A549 (cell line): ENCODE measurements at regions not wholly inside any gene's neighbourhood (a gene's known extent, or its start where the extent isn't known, plus 50 kb on each side); places are given as distances from the start of the nearest gene placed in this dataset.

Experiments
- ATAC-seq, 2 experiments: fragments of 200-7000 bp in 1 of 2; fragments of >200 bp in 1 of 2; cut with Nextera tagmentation in 1 of 2; cut with Tn5 transposase in 1 of 2; 3 replicates each; pipeline versions ENCODE4 v1.8.0 to v1.9.1; 2018 to 2020; ENCODE audit warnings: mild to moderate bottlenecking in 1 of 2, moderate library complexity in 1 of 2
- CTCF ChIA-PET: fragments of 300-600 bp; sonication (Branson Sonifier 250); formaldehyde crosslinking; extraction: SDS; loops from one replicate; lab custom pipeline; 2021; ENCODE audit warnings: antibody characterized with exemption, inconsistent platforms; lab: Yijun Ruan, JAX
- POLR2A ChIA-PET: fragments of 350-600 bp; formaldehyde crosslinking; extraction: SDS; loops from one replicate; lab custom pipeline; 2021; ENCODE audit warnings: antibody characterized with exemption, inconsistent platforms; lab: Yijun Ruan, JAX
- DNase-seq, 2 experiments: peaks; one replicate each; pipeline versions ENCODE4 v3.0.0 to v3.0.0-alpha.2; 2011 to 2016; ENCODE audit warnings: low read depth in 1 of 2, low spot score in 1 of 2
- FAIRE-seq: peaks from 2 replicates; lab custom pipeline; 2011; peaks lifted over from hg19 to GRCh38; lab: Jason Lieb, UNC
- H3K27ac ChIP-seq, 2 experiments: fragments of >200 bp; sonication (Bioruptor Twin); formaldehyde crosslinking; 3 replicates each; pipeline ENCODE4 v1.5.1; 2016 to 2017
- H3K4me1 ChIP-seq: fragments of >200 bp; sonication (Bioruptor Twin); formaldehyde crosslinking; 3 replicates; pipeline ENCODE4 v1.6.1; 2016
- H3K4me2 ChIP-seq: fragments of >200 bp; sonication (Bioruptor Twin); formaldehyde crosslinking; 3 replicates; pipeline ENCODE4 v1.6.1; 2016
- H3K4me3 ChIP-seq: fragments of >200 bp; sonication (Bioruptor Twin); formaldehyde crosslinking; 3 replicates; pipeline ENCODE4 v1.5.1; 2016
- H3K9me3 ChIP-seq: fragments of >200 bp; sonication (Bioruptor Twin); formaldehyde crosslinking; 3 replicates; pipeline ENCODE4 v1.6.1; 2016
- CHD4 ChIP-seq: fragments of 200-600 bp; sonication (generic); IDR thresholded peaks from 2 replicates; pipeline ENCODE4 v1.6.1; 2016; ENCODE audit warnings: antibody characterized with exemption, mild to moderate bottlenecking, borderline replicate concordance
- EHF ChIP-seq: fragments of 250-450 bp; sonication (Bioruptor Pico); IDR thresholded peaks from 2 replicates; pipeline ENCODE4 v1.5.0; 2020; ENCODE audit warnings: mild to moderate bottlenecking
- EHMT2 ChIP-seq: fragments of 200-600 bp; sonication (generic); IDR thresholded peaks from 2 replicates; pipeline ENCODE4 v1.6.1; 2016; ENCODE audit warnings: antibody characterized with exemption, low read depth, mild to moderate bottlenecking, moderate library complexity
- EP300 ChIP-seq, 2 experiments: fragments of >200 bp; sonication (Bioruptor Twin); formaldehyde crosslinking; IDR thresholded peaks; 2 replicates in 1 of 2; 3 replicates in 1 of 2; pipeline ENCODE4 v1.6.1; 2016 to 2017
- FOSB ChIP-seq: fragments of 250-450 bp; sonication (Bioruptor Pico); IDR thresholded peaks from 2 replicates; pipeline ENCODE4 v1.5.0; 2020; ENCODE audit warnings: mild to moderate bottlenecking, moderate library complexity
- HDAC2 ChIP-seq: fragments of 200-600 bp; sonication (generic); IDR thresholded peaks from 2 replicates; pipeline ENCODE4 v1.6.1; 2016
- HOXB13 ChIP-seq: fragments of 250-450 bp; sonication (Bioruptor Pico); IDR thresholded peaks from 2 replicates; pipeline ENCODE4 v1.5.0; 2020; ENCODE audit warnings: low read depth, mild to moderate bottlenecking, moderate library complexity
- JUNB ChIP-seq: fragments of >200 bp; sonication (Bioruptor Twin); formaldehyde crosslinking; IDR thresholded peaks from 2 replicates; pipeline ENCODE4 v1.6.1; 2016
- KDM5A ChIP-seq: fragments of 200-600 bp; sonication (generic); IDR thresholded peaks from 2 replicates; pipeline ENCODE4 v1.6.1; 2016; ENCODE audit warnings: antibody characterized with exemption, mild to moderate bottlenecking
- MAZ ChIP-seq: fragments of 150-350 bp; IDR thresholded peaks from 2 replicates; pipeline ENCODE4 v1.6.1; 2014; ENCODE audit warnings: antibody characterized with exemption, low read depth, low read length, borderline replicate concordance
- MYC ChIP-seq: IDR thresholded peaks from 2 replicates; pipeline ENCODE4 v1.6.1; 2012; ENCODE audit warnings: mild to moderate bottlenecking, inconsistent platforms, low read length, improper control_type of control experiment, borderline replicate concordance
- NFE2L2 ChIP-seq: fragments of 150-350 bp; conservative IDR thresholded peaks from 2 replicates; pipeline ENCODE4 v1.6.1; 2014; ENCODE audit warnings: low read length
- NPAS2 ChIP-seq: fragments of 250-450 bp; sonication (Bioruptor Pico); IDR thresholded peaks from 2 replicates; pipeline ENCODE4 v1.8.0; 2022; ENCODE audit warnings: mild to moderate bottlenecking, moderate library complexity, borderline replicate concordance
- RAD21 ChIP-seq, 2 experiments: fragments of >200 bp in 1 of 2; sonication (Bioruptor Twin) in 1 of 2; formaldehyde crosslinking in 1 of 2; IDR thresholded peaks in 1 of 2; conservative IDR thresholded peaks in 1 of 2; 2 replicates in 1 of 2; 3 replicates in 1 of 2; pipeline ENCODE4 v1.6.1; 2012 to 2018; ENCODE audit warnings: inconsistent platforms in 1 of 2
- SMC3 ChIP-seq: fragments of >200 bp; sonication (Bioruptor Twin); formaldehyde crosslinking; IDR thresholded peaks from 3 replicates; pipeline ENCODE4 v1.6.1; 2018; ENCODE audit warnings: inconsistent platforms
- ZNF302 ChIP-seq: fragments of 250-450 bp; sonication (Bioruptor Pico); IDR thresholded peaks from 2 replicates; pipeline ENCODE4 v1.9.0; 2021; ENCODE audit warnings: inconsistent platforms, mild to moderate bottlenecking, moderate library complexity
- ZSCAN20 ChIP-seq: fragments of 250-450 bp; sonication (Bioruptor Pico); IDR thresholded peaks from 2 replicates; pipeline ENCODE4 v1.8.0; 2022; ENCODE audit warnings: mild to moderate bottlenecking, moderate library complexity
- TF ChIP-seq, protein P1 (sequence below): IDR thresholded peaks from 2 replicates; pipeline ENCODE4 v1.6.1; 2012; ENCODE audit warnings: low read depth, borderline replicate concordance
- TF ChIP-seq, protein P2 (sequence below): IDR thresholded peaks from 2 replicates; pipeline ENCODE4 v1.6.1; 2012
- TF ChIP-seq, protein P3 (sequence below): fragments of 450-650 bp; IDR thresholded peaks from 2 replicates; pipeline ENCODE4 v1.6.1; 2014; ENCODE audit warnings: antibody characterized with exemption
- TF ChIP-seq, protein P4 (sequence below): fragments of >200 bp; sonication (Bioruptor Twin); formaldehyde crosslinking; IDR thresholded peaks from 3 replicates; pipeline ENCODE4 v1.5.1; 2016
- TF ChIP-seq, protein P5 (sequence below): fragments of >200 bp; sonication (Bioruptor Twin); formaldehyde crosslinking; IDR thresholded peaks from 3 replicates; pipeline ENCODE4 v1.6.1; 2016
- TF ChIP-seq, protein P6 (sequence below): IDR thresholded peaks from 2 replicates; pipeline ENCODE4 v1.6.1; 2012
- TF ChIP-seq, protein P7 (sequence below): fragments of 250-450 bp; sonication (Bioruptor Pico); IDR thresholded peaks from 2 replicates; pipeline ENCODE4 v1.5.0; 2020; ENCODE audit warnings: low read depth, mild to moderate bottlenecking, moderate library complexity
- TF ChIP-seq, protein P8 (sequence below): fragments of 150-350 bp; IDR thresholded peaks from 2 replicates; pipeline ENCODE4 v1.6.1; 2014; ENCODE audit warnings: low read depth, mild to moderate bottlenecking, low read length

DNA sequence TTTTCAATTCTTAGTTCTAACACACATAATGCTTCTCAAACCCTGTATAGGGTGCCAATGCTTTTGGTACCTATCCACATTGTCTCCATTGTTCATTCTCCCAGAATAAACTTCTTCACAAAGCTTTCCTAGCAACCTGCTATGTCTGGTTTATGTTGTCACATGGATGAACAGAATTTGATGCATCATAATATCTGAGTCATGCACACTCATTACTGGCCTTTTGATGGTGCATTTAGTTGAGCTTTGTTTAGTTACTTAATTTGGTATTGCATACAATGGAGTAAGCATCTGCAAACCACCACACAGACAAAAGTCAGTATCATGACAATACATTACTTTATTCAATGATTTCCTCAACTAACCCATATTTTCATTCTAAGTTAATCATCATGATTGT, 511.6 kb downstream of the CDY2B start:
- no peak for DNase-seq
- no peak overlapping the region for H3K27ac ChIP-seq
- FAIRE-seq = no peak
- no peak overlapping the region for H3K4me2 ChIP-seq
- H3K4me3 ChIP-seq = no peak overlapping the region
- no peaks in the 10 kb centered on the region for H3K4me1 ChIP-seq
- ATAC-seq = no peak
- ChIA-PET POLR2A (no interaction called here), CTCF (no interaction called here)
- H3K9me3 ChIP-seq = no peaks in the 10 kb centered on the region
- TF ChIP-seq NPAS2 = no peak
- TF ChIP-seq, protein P1, sequence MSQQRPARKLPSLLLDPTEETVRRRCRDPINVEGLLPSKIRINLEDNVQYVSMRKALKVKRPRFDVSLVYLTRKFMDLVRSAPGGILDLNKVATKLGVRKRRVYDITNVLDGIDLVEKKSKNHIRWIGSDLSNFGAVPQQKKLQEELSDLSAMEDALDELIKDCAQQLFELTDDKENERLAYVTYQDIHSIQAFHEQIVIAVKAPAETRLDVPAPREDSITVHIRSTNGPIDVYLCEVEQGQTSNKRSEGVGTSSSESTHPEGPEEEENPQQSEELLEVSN = no peak
- TF ChIP-seq, protein P2, sequence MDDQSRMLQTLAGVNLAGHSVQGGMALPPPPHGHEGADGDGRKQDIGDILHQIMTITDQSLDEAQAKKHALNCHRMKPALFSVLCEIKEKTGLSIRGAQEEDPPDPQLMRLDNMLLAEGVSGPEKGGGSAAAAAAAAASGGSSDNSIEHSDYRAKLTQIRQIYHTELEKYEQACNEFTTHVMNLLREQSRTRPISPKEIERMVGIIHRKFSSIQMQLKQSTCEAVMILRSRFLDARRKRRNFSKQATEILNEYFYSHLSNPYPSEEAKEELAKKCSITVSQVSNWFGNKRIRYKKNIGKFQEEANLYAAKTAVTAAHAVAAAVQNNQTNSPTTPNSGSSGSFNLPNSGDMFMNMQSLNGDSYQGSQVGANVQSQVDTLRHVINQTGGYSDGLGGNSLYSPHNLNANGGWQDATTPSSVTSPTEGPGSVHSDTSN = no peak
- TF ChIP-seq, protein P3, sequence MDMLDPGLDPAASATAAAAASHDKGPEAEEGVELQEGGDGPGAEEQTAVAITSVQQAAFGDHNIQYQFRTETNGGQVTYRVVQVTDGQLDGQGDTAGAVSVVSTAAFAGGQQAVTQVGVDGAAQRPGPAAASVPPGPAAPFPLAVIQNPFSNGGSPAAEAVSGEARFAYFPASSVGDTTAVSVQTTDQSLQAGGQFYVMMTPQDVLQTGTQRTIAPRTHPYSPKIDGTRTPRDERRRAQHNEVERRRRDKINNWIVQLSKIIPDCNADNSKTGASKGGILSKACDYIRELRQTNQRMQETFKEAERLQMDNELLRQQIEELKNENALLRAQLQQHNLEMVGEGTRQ = no peak
- TF ChIP-seq, protein P4, sequence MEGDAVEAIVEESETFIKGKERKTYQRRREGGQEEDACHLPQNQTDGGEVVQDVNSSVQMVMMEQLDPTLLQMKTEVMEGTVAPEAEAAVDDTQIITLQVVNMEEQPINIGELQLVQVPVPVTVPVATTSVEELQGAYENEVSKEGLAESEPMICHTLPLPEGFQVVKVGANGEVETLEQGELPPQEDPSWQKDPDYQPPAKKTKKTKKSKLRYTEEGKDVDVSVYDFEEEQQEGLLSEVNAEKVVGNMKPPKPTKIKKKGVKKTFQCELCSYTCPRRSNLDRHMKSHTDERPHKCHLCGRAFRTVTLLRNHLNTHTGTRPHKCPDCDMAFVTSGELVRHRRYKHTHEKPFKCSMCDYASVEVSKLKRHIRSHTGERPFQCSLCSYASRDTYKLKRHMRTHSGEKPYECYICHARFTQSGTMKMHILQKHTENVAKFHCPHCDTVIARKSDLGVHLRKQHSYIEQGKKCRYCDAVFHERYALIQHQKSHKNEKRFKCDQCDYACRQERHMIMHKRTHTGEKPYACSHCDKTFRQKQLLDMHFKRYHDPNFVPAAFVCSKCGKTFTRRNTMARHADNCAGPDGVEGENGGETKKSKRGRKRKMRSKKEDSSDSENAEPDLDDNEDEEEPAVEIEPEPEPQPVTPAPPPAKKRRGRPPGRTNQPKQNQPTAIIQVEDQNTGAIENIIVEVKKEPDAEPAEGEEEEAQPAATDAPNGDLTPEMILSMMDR = no peak
- TF ChIP-seq KDM5A = no peak
- no peak for TF ChIP-seq JUNB
- no peak for TF ChIP-seq HDAC2
- TF ChIP-seq, protein P5, sequence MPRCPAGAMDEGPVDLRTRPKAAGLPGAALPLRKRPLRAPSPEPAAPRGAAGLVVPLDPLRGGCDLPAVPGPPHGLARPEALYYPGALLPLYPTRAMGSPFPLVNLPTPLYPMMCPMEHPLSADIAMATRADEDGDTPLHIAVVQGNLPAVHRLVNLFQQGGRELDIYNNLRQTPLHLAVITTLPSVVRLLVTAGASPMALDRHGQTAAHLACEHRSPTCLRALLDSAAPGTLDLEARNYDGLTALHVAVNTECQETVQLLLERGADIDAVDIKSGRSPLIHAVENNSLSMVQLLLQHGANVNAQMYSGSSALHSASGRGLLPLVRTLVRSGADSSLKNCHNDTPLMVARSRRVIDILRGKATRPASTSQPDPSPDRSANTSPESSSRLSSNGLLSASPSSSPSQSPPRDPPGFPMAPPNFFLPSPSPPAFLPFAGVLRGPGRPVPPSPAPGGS = no peak
- TF ChIP-seq MAZ = no peak
- TF ChIP-seq EP300 (IDR thresholded peaks at IDR 0.05) = no peak
- TF ChIP-seq CHD4 = no peak
- no peak for TF ChIP-seq MYC
- TF ChIP-seq SMC3 = no peak
- TF ChIP-seq RAD21 (conservative IDR thresholded peaks at IDR 0.05 in 1 of 2, IDR thresholded peaks at IDR 0.05 in 1 of 2) = no peak
- no peak for TF ChIP-seq ZSCAN20 (CRISPR knock-in tag)
- no peak for TF ChIP-seq HOXB13
- no peak for TF ChIP-seq EHMT2
- TF ChIP-seq, protein P6, sequence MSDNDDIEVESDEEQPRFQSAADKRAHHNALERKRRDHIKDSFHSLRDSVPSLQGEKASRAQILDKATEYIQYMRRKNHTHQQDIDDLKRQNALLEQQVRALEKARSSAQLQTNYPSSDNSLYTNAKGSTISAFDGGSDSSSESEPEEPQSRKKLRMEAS = no peak

DNA sequence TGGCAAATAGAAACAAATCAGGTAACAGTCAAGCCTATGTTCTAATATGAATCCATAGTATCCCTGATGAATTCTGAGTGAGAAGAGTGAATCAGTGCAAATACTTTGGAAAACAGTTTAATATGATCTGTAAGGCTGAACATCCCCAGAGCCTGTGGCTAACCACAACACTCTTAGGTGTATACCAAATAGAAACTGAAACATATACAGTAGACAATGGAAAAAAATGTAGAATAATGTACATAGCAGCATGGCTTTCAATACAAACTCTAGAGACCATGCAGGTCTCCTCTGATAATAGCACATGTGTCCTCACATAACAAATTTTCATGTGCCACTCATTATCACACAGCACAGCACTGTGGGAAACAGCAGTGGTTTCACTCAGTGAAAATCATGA, 513.6 kb downstream of the CDY2B start:
- Histone ChIP-seq H3K4me2 (no peak overlapping the region), H3K9me3 (no peaks in the 10 kb centered on the region), H3K4me3 (no peak overlapping the region), H3K27ac (no peak overlapping the region), H3K4me1 (no peaks in the 10 kb centered on the region)
- FAIRE-seq (no peak), DNase-seq (no peak), ATAC-seq (no peak)
- ChIA-PET CTCF (no interaction called here), POLR2A (no interaction called here)
- no peak for TF ChIP-seq NFE2L2
- TF ChIP-seq, protein P3 = no peak
- TF ChIP-seq CHD4 = no peak
- no peak for TF ChIP-seq KDM5A
- TF ChIP-seq JUNB = no peak
- no peak for TF ChIP-seq EHF (CRISPR knock-in tag)
- TF ChIP-seq, protein P7, sequence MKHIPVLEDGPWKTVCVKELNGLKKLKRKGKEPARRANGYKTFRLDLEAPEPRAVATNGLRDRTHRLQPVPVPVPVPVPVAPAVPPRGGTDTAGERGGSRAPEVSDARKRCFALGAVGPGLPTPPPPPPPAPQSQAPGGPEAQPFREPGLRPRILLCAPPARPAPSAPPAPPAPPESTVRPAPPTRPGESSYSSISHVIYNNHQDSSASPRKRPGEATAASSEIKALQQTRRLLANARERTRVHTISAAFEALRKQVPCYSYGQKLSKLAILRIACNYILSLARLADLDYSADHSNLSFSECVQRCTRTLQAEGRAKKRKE (CRISPR knock-in tag) = no peak
- TF ChIP-seq, protein P1 = no peak
- TF ChIP-seq, protein P5 = no peak
- TF ChIP-seq, protein P8, sequence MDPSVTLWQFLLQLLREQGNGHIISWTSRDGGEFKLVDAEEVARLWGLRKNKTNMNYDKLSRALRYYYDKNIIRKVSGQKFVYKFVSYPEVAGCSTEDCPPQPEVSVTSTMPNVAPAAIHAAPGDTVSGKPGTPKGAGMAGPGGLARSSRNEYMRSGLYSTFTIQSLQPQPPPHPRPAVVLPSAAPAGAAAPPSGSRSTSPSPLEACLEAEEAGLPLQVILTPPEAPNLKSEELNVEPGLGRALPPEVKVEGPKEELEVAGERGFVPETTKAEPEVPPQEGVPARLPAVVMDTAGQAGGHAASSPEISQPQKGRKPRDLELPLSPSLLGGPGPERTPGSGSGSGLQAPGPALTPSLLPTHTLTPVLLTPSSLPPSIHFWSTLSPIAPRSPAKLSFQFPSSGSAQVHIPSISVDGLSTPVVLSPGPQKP = no peak
- TF ChIP-seq ZNF302 (CRISPR knock-in tag) = no peak
- no peak for TF ChIP-seq FOSB
